SK-N-MC (cell line): ENCODE measurements at regions not wholly inside any gene's neighbourhood (a gene's known extent, or its start where the extent isn't known, plus 50 kb on each side); places are given as distances from the start of the nearest gene placed in this dataset.

ENCODE experiments used
- EZH2 ChIP-seq: fragments of 200-600 bp; sonication (generic); IDR thresholded peaks from one replicate; pipeline ENCODE4 v1.6.1; 2017; ENCODE audit warnings: antibody characterized with exemption
- FOXP2 ChIP-seq: optimal IDR thresholded peaks from 2 replicates; pipeline ENCODE3; 2011; ENCODE audit warnings: mild to moderate bottlenecking, moderate library complexity; ENCODE audit not compliant: insufficient read depth; ENCODE audit errors: extremely low read length, control extremely low read depth
- POLR2AphosphoS5 ChIP-seq: IDR thresholded peaks from 2 replicates; pipeline ENCODE4 v1.6.1; 2012; ENCODE audit warnings: mild to moderate bottlenecking, low read depth, low read length, borderline replicate concordance

- TF ChIP-seq POLR2AphosphoS5 (no peak), EZH2 (no peak), FOXP2 (no peak)
Observed at GRCh38 chr11:21976210-21976609, 216.7 kb upstream of the ANO5 start.
